ENCODE measurements at regions not wholly inside any gene's neighbourhood (a gene's known extent, or its start where the extent isn't known, plus 50 kb on each side); places are given as distances from the start of the nearest gene placed in this dataset.

DNA sequence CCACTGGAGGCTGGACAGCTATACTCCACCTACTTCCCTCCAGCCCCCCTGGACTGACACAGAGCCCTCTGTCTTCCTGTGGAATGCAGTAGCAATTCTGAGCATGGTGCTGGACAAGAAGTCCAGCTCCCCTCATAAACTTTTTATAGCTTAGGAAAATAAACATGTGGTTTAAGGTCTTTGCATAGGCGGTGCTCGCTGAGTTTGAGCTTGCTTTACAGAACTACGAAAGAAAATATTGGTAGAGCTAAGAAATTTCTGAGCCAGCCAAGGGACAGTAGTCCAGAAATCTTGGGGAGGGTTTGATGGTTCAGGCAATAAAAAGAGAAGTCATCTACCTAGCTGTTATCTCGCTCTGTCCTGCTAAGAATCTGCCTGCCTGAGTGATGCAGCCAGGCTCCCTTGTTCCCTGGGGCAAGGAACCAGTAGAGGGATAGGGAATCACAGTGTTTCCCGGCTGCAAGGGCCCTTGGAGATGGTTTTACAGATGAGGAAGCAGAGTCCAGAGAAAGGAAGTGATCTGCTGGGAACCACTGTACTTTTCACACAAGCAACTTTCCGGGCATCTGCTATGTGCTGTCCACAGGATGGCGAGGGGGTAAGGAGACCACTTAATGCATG lies 343.4 kb downstream of the CDC5L start:
- H3K9me3 ChIP-seq = no peaks in the 10 kb centered on the region

DNA sequence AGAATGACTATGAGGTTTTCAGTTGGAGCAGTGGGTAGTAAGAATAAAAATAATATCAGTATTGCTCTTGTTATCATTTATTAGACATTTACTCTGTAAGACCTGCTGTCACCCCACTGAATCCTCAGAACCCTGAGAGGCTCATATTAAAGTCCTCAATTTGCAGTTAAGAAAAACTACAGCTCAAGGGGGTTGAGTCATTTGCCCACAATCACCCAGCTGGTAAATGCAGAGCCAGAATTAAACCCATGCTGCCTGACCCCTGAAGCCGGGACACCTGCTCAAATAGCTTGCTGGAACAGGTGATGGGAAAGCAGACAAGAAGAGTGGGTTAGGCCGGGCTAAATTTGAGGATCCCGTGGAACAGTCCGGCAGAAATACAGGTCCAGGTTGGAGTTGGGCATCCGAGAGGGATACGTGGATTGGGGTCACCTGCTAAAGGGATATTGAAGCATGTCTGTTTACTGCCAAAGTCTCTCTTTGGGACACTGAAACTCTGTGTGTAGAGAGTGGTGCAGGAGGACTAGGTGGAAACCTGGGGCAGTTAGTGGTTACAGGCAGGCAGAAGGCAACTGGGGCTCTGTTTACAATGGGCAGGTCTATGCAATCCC lies 344.1 kb downstream of the CDC5L start:
- TF ChIP-seq, protein P1, sequence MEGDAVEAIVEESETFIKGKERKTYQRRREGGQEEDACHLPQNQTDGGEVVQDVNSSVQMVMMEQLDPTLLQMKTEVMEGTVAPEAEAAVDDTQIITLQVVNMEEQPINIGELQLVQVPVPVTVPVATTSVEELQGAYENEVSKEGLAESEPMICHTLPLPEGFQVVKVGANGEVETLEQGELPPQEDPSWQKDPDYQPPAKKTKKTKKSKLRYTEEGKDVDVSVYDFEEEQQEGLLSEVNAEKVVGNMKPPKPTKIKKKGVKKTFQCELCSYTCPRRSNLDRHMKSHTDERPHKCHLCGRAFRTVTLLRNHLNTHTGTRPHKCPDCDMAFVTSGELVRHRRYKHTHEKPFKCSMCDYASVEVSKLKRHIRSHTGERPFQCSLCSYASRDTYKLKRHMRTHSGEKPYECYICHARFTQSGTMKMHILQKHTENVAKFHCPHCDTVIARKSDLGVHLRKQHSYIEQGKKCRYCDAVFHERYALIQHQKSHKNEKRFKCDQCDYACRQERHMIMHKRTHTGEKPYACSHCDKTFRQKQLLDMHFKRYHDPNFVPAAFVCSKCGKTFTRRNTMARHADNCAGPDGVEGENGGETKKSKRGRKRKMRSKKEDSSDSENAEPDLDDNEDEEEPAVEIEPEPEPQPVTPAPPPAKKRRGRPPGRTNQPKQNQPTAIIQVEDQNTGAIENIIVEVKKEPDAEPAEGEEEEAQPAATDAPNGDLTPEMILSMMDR (IDR thresholded peaks at IDR 0.05) = no peak
- no peak overlapping the region for H3K27ac ChIP-seq
- ATAC-seq (no peak), DNase-seq (no peak)
- no peaks in the 10 kb centered on the region for H3K9me3 ChIP-seq
- H3K36me3 ChIP-seq = no peaks in the 10 kb centered on the region
- H3K4me3 ChIP-seq = no peak overlapping the region
- no peaks in the 10 kb centered on the region for H3K4me1 ChIP-seq
- intact Hi-C loops (cut with DNase I) = no loop called here
- no peaks in the 10 kb centered on the region for H3K27me3 ChIP-seq

More for the DNA sequence above, 343.4 kb downstream of the CDC5L start:
- H3K36me3 ChIP-seq = no peaks in the 10 kb centered on the region
- DNase-seq = no peak
- H3K27ac ChIP-seq = no peak overlapping the region
- H3K4me1 ChIP-seq = no peaks in the 10 kb centered on the region
- H3K4me3 ChIP-seq = no peak overlapping the region
- intact Hi-C loops (cut with DNase I) = no loop called here
- TF ChIP-seq, protein P1 (IDR thresholded peaks at IDR 0.05) = no peak
- ATAC-seq = no peak
- H3K27me3 ChIP-seq = no peaks in the 10 kb centered on the region

DNA sequence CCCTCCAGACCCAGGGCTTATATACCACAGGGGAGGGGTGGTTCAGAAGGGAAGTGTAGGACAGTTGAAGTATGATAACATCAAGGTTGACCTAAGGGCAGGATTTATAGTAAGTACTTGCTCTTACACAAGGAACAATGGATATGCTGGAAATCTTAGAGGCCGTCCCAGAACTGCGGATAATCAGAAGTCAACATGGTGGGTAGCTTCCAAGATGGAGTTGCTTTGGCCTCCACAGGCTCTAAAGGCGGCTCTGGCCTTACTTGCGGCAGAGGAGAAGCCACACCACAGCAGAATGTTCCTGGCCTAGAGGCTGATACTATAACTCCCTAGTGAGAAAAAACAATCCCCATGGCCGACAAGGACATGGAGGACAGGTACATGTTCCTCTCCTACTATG lies 344.7 kb downstream of the CDC5L start:
- no peaks in the 10 kb centered on the region for H3K4me1 ChIP-seq
- ATAC-seq (no peak), DNase-seq (no peak)
- TF ChIP-seq, protein P1 (IDR thresholded peaks at IDR 0.05) = no peak
- no peaks in the 10 kb centered on the region for H3K27me3 ChIP-seq
- intact Hi-C loops (cut with DNase I) = no loop called here
- H3K9me3 ChIP-seq = no peaks in the 10 kb centered on the region
- no peak overlapping the region for H3K27ac ChIP-seq
- H3K4me3 ChIP-seq = no peak overlapping the region
- H3K36me3 ChIP-seq = no peaks in the 10 kb centered on the region

DNA sequence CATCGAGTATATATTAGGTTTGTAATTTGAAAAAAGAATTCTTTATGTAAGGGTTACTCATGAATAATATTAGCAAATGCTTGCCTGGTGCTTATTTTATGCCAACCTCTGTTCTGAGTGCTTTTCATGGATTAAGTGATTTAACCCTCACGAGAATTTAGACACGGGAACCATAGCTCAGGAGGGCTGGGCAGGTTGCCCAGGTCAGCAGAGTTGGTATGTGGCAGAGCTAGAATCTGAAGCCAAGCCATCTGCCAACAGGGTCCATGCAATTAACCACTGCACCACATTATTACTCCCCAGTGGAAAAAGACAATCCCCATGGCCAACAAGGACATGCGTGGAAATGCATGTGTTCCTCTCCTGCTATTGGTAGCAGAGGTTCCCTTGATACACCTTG lies 345.6 kb downstream of the CDC5L start:
- Histone ChIP-seq H3K27me3 (no peaks in the 10 kb centered on the region), H3K36me3 (no peaks in the 10 kb centered on the region), H3K4me1 (peaks cover 1% of the 10 kb centered on the region), H3K27ac (no peak overlapping the region), H3K9me3 (no peaks in the 10 kb centered on the region), H3K4me3 (no peak overlapping the region)
- no peak for ATAC-seq
- DNase-seq = no peak
- intact Hi-C loops (cut with DNase I) = no loop called here
- TF ChIP-seq, protein P1 (IDR thresholded peaks at IDR 0.05) = no peak

DNA sequence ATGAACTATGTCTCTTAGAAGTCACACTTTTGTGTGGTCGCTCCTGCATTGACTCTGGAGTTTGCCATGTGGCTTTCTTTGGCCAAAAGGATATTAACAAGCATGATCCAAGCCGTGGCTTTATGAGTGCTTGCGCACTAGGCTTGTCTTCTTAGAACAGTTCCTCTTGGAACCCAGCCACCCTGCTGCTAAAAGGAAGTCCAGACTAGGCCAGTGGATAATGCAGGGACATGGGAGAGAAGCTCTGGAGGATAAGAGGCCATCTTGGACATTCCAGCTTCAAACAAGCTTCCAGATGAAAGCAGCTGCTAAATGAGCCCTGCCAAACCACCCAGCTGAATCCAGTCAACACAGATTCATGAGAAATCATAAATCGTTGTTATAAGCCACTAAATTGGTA lies 346.4 kb downstream of the CDC5L start:
- DNase-seq (no peak), ATAC-seq (peak; percentile 71)
- no peak overlapping the region for H3K4me3 ChIP-seq
- H3K27ac ChIP-seq = no peak overlapping the region
- no peaks in the 10 kb centered on the region for H3K9me3 ChIP-seq
- TF ChIP-seq, protein P1 (IDR thresholded peaks at IDR 0.05) = no peak
- H3K27me3 ChIP-seq = no peaks in the 10 kb centered on the region
- H3K4me1 ChIP-seq = peaks cover 4% of the 10 kb centered on the region
- no peaks in the 10 kb centered on the region for H3K36me3 ChIP-seq
- intact Hi-C loops (cut with DNase I) = no loop called here

Data from upper lobe of right lung (tissue), 1 donor.